Adrenal gland (tissue), 5 donors: ENCODE measurements at regions not wholly inside any gene's neighbourhood (a gene's known extent, or its start where the extent isn't known, plus 50 kb on each side); places are given as distances from the start of the nearest gene placed in this dataset.

Source experiments
- POLR2A ChIP-seq, 2 donors: fragments of 450-650 bp; IDR thresholded peaks; one replicate each; pipeline ENCODE4 v1.6.1; 2017; ENCODE audit warnings: antibody characterized with exemption in 2 of 2, mild to moderate bottlenecking in 2 of 2, moderate library complexity in 1 of 2
- TF ChIP-seq, protein P1 (sequence below), 6 experiments: fragments of 450-650 bp in 4 of 6; fragments of 200-600 bp in 2 of 6; sonication (generic) in 1 of 6; IDR thresholded peaks; 1 replicate in 5 of 6; 2 replicates in 1 of 6; pipeline versions ENCODE4 v1.5.1 to v1.8.0; 2016 to 2021; ENCODE audit warnings: antibody characterized with exemption in 6 of 6, mild to moderate bottlenecking in 2 of 6, moderate library complexity in 1 of 6
- donor health status: DM: no; HTN: no; CAD: no.

- TF ChIP-seq, protein P1, sequence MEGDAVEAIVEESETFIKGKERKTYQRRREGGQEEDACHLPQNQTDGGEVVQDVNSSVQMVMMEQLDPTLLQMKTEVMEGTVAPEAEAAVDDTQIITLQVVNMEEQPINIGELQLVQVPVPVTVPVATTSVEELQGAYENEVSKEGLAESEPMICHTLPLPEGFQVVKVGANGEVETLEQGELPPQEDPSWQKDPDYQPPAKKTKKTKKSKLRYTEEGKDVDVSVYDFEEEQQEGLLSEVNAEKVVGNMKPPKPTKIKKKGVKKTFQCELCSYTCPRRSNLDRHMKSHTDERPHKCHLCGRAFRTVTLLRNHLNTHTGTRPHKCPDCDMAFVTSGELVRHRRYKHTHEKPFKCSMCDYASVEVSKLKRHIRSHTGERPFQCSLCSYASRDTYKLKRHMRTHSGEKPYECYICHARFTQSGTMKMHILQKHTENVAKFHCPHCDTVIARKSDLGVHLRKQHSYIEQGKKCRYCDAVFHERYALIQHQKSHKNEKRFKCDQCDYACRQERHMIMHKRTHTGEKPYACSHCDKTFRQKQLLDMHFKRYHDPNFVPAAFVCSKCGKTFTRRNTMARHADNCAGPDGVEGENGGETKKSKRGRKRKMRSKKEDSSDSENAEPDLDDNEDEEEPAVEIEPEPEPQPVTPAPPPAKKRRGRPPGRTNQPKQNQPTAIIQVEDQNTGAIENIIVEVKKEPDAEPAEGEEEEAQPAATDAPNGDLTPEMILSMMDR (IDR thresholded peaks at IDR 0.05): no peak
- no peak for TF ChIP-seq POLR2A (IDR thresholded peaks at IDR 0.05)
Observed at GRCh38 chr12:67885375-67886169, 103.7 kb upstream of the IFNG-AS1 start.
